Immature natural killer cell (primary cell): ENCODE measurements at regions not wholly inside any gene's neighbourhood (a gene's known extent, or its start where the extent isn't known, plus 50 kb on each side); places are given as distances from the start of the nearest gene placed in this dataset.

Source experiments
- DNase-seq, 3 donors: peaks; one replicate each; pipeline ENCODE4 v3.0.0; 2022; ENCODE audit warnings: mixed read lengths in 1 of 3
- H3K27ac Mint-ChIP-seq, 6 donors: one replicate each; pipeline ENCODE4 v1.8.0; 2020; ENCODE audit warnings: mixed read lengths in 6 of 6, mild to moderate bottlenecking in 5 of 6, inconsistent platforms in 4 of 6, moderate library complexity in 3 of 6
- H3K27me3 Mint-ChIP-seq, 3 donors: one replicate each; pipeline ENCODE4 v1.8.0; 2020 to 2021; ENCODE audit warnings: low read depth in 3 of 3, mild to moderate bottlenecking in 3 of 3, mixed read lengths in 3 of 3, moderate library complexity in 3 of 3, inconsistent platforms in 1 of 3
- H3K36me3 Mint-ChIP-seq, 3 donors: one replicate each; pipeline ENCODE4 v1.8.0; 2020; ENCODE audit warnings: mixed read lengths in 3 of 3, inconsistent platforms in 2 of 3, mild to moderate bottlenecking in 2 of 3
- H3K4me1 Mint-ChIP-seq, 2 donors: one replicate each; pipeline ENCODE4 v1.8.0; 2020; ENCODE audit warnings: inconsistent platforms in 2 of 2, mild to moderate bottlenecking in 2 of 2, mixed read lengths in 2 of 2, moderate library complexity in 1 of 2
- H3K4me3 Mint-ChIP-seq, 5 donors: one replicate each; pipeline ENCODE4 v1.8.0; 2020; ENCODE audit warnings: mild to moderate bottlenecking in 5 of 5, mixed read lengths in 5 of 5, inconsistent platforms in 3 of 5, moderate library complexity in 3 of 5
- H3K9me3 Mint-ChIP-seq, 6 donors: one replicate each; pipeline ENCODE4 v1.8.0; 2020; ENCODE audit warnings: mild to moderate bottlenecking in 6 of 6, mixed read lengths in 6 of 6, inconsistent platforms in 4 of 6, moderate library complexity in 3 of 6

GRCh38 chr9:103904242-103904641 is 189.9 kb upstream of the SMC2 start:
- H3K27ac Mint-ChIP-seq, result no peak overlapping the region
- no peak for DNase-seq
- no peak overlapping the region for H3K4me3 Mint-ChIP-seq
- H3K27me3 Mint-ChIP-seq, result no peaks in the 10 kb centered on the region
- H3K9me3 Mint-ChIP-seq, result peaks cover 0 to 9% (median 3%) of the 10 kb centered on the region in 6 donors
- no peaks in the 10 kb centered on the region for H3K4me1 Mint-ChIP-seq
- H3K36me3 Mint-ChIP-seq, result no peaks in the 10 kb centered on the region

GRCh38 chr9:103913899-103914298 is 180.2 kb upstream of the SMC2 start:
- no peak overlapping the region for H3K27ac Mint-ChIP-seq
- no peak for DNase-seq
- H3K27me3 Mint-ChIP-seq, result no peaks in the 10 kb centered on the region
- H3K4me1 Mint-ChIP-seq, result no peaks in the 10 kb centered on the region
- H3K9me3 Mint-ChIP-seq, result peaks cover 2 to 14% (median 5%) of the 10 kb centered on the region in 6 donors
- no peaks in the 10 kb centered on the region for H3K36me3 Mint-ChIP-seq
- H3K4me3 Mint-ChIP-seq, result no peak overlapping the region

- no peak overlapping the region for H3K4me3 Mint-ChIP-seq
- no peaks in the 10 kb centered on the region for H3K27me3 Mint-ChIP-seq
- peaks cover 0 to 25% (median 7%) of the 10 kb centered on the region in 6 donors for H3K9me3 Mint-ChIP-seq
- H3K4me1 Mint-ChIP-seq, result no peaks in the 10 kb centered on the region
- H3K36me3 Mint-ChIP-seq, result no peaks in the 10 kb centered on the region
- no peak overlapping the region for H3K27ac Mint-ChIP-seq
- DNase-seq, result no peak
Observed at GRCh38 chr9:103919605-103920209, 174.4 kb upstream of the SMC2 start.

GRCh38 chr9:103928442-103928841 is 165.7 kb upstream of the SMC2 start:
- no peaks in the 10 kb centered on the region for H3K27me3 Mint-ChIP-seq
- no peak overlapping the region for H3K4me3 Mint-ChIP-seq
- peaks cover 0 to 3% (median 0%) of the 10 kb centered on the region in 3 donors for H3K36me3 Mint-ChIP-seq
- no peaks in the 10 kb centered on the region for H3K4me1 Mint-ChIP-seq
- no peak overlapping the region for H3K27ac Mint-ChIP-seq
- no peak for DNase-seq
- H3K9me3 Mint-ChIP-seq, result peaks cover 0 to 5% (median 0%) of the 10 kb centered on the region in 6 donors

- H3K4me1 Mint-ChIP-seq, result no peaks in the 10 kb centered on the region
- no peak for DNase-seq
- H3K9me3 Mint-ChIP-seq, result peaks cover 0 to 13% (median 4%) of the 10 kb centered on the region in 6 donors
- no peaks in the 10 kb centered on the region for H3K36me3 Mint-ChIP-seq
- no peak overlapping the region for H3K4me3 Mint-ChIP-seq
- no peaks in the 10 kb centered on the region for H3K27me3 Mint-ChIP-seq
- H3K27ac Mint-ChIP-seq, result no peak overlapping the region
Observed at GRCh38 chr9:103941104-103941503, 153.0 kb upstream of the SMC2 start.

- H3K9me3 Mint-ChIP-seq, result peaks cover 0 to 20% (median 4%) of the 10 kb centered on the region in 6 donors
- H3K36me3 Mint-ChIP-seq, result no peaks in the 10 kb centered on the region
- H3K27me3 Mint-ChIP-seq, result no peaks in the 10 kb centered on the region
- no peak for DNase-seq
- H3K4me1 Mint-ChIP-seq, result no peaks in the 10 kb centered on the region
- no peak overlapping the region for H3K27ac Mint-ChIP-seq
- H3K4me3 Mint-ChIP-seq, result no peak overlapping the region
Observed at GRCh38 chr9:103942200-103942599, 151.9 kb upstream of the SMC2 start.

GRCh38 chr9:103942651-103943050 is 151.5 kb upstream of the SMC2 start:
- H3K4me1 Mint-ChIP-seq, result no peaks in the 10 kb centered on the region
- H3K27ac Mint-ChIP-seq, result no peak overlapping the region
- H3K36me3 Mint-ChIP-seq, result no peaks in the 10 kb centered on the region
- H3K4me3 Mint-ChIP-seq, result no peak overlapping the region
- no peak for DNase-seq
- H3K9me3 Mint-ChIP-seq, result peaks cover 0 to 20% (median 4%) of the 10 kb centered on the region in 6 donors
- no peaks in the 10 kb centered on the region for H3K27me3 Mint-ChIP-seq

GRCh38 chr9:103949096-103949495 is 145.0 kb upstream of the SMC2 start:
- H3K27me3 Mint-ChIP-seq, result no peaks in the 10 kb centered on the region
- H3K9me3 Mint-ChIP-seq, result peaks cover 1 to 27% (median 5%) of the 10 kb centered on the region in 6 donors
- H3K4me1 Mint-ChIP-seq, result no peaks in the 10 kb centered on the region
- no peak for DNase-seq
- H3K4me3 Mint-ChIP-seq, result no peak overlapping the region
- no peak overlapping the region for H3K27ac Mint-ChIP-seq
- no peaks in the 10 kb centered on the region for H3K36me3 Mint-ChIP-seq

GRCh38 chr9:103977163-103977562 is 116.9 kb upstream of the SMC2 start:
- no peaks in the 10 kb centered on the region for H3K4me1 Mint-ChIP-seq
- H3K27ac Mint-ChIP-seq, result no peak overlapping the region
- H3K27me3 Mint-ChIP-seq, result no peaks in the 10 kb centered on the region
- H3K36me3 Mint-ChIP-seq, result no peaks in the 10 kb centered on the region
- H3K4me3 Mint-ChIP-seq, result no peak overlapping the region
- no peak for DNase-seq
- H3K9me3 Mint-ChIP-seq, result peaks cover 0 to 23% (median 6%) of the 10 kb centered on the region in 6 donors

- Mint-ChIP-seq H3K4me1 (no peaks in the 10 kb centered on the region), H3K4me3 (no peak overlapping the region), H3K27me3 (no peaks in the 10 kb centered on the region), H3K27ac (no peak overlapping the region), H3K9me3 (peaks cover 0 to 17% (median 4%) of the 10 kb centered on the region in 6 donors), H3K36me3 (no peaks in the 10 kb centered on the region)
- no peak for DNase-seq
Observed at GRCh38 chr9:103978396-103978795, 115.7 kb upstream of the SMC2 start.

- DNase-seq, result no peak
- Mint-ChIP-seq H3K9me3 (peaks cover 0 to 30% (median 6%) of the 10 kb centered on the region in 6 donors), H3K27ac (no peak overlapping the region), H3K27me3 (peaks cover 0 to 2% (median 0%) of the 10 kb centered on the region in 3 donors), H3K4me1 (no peaks in the 10 kb centered on the region), H3K4me3 (no peak overlapping the region), H3K36me3 (no peaks in the 10 kb centered on the region)
Observed at GRCh38 chr9:103981912-103982311, 112.2 kb upstream of the SMC2 start.

GRCh38 chr9:103985077-103985476 is 109.0 kb upstream of the SMC2 start:
- DNase-seq, result no peak
- Mint-ChIP-seq H3K27ac (no peak overlapping the region), H3K9me3 (peaks cover 0 to 28% (median 3%) of the 10 kb centered on the region in 6 donors), H3K4me3 (no peak overlapping the region), H3K4me1 (no peaks in the 10 kb centered on the region), H3K36me3 (no peaks in the 10 kb centered on the region), H3K27me3 (peaks cover 0 to 2% (median 0%) of the 10 kb centered on the region in 3 donors)

GRCh38 chr9:103988821-103989220 is 105.3 kb upstream of the SMC2 start:
- Mint-ChIP-seq H3K4me1 (no peaks in the 10 kb centered on the region), H3K4me3 (no peak overlapping the region), H3K9me3 (peaks cover 0 to 33% (median 4%) of the 10 kb centered on the region in 6 donors), H3K27me3 (peaks cover 0 to 2% (median 0%) of the 10 kb centered on the region in 3 donors), H3K36me3 (no peaks in the 10 kb centered on the region), H3K27ac (no peak overlapping the region)
- DNase-seq, result no peak

- Mint-ChIP-seq H3K4me3 (no peak overlapping the region), H3K36me3 (no peaks in the 10 kb centered on the region)
Observed at GRCh38 chr9:103990311-103990710, 103.8 kb upstream of the SMC2 start.

GRCh38 chr9:103991001-103991400 is 103.1 kb upstream of the SMC2 start:
- Mint-ChIP-seq H3K4me3 (no peak overlapping the region), H3K4me1 (no peaks in the 10 kb centered on the region), H3K9me3 (peaks cover 0 to 12% (median 0%) of the 10 kb centered on the region in 6 donors), H3K27me3 (peaks cover 0 to 2% (median 0%) of the 10 kb centered on the region in 3 donors), H3K36me3 (no peaks in the 10 kb centered on the region), H3K27ac (no peak overlapping the region)
- DNase-seq, result no peak

More at GRCh38 chr9:103990311-103990710, 103.8 kb upstream of the SMC2 start:
- Mint-ChIP-seq H3K27ac (no peak overlapping the region), H3K4me1 (no peaks in the 10 kb centered on the region), H3K27me3 (peaks cover 0 to 2% (median 0%) of the 10 kb centered on the region in 3 donors), H3K9me3 (peaks cover 0 to 19% (median 3%) of the 10 kb centered on the region in 6 donors)
- no peak for DNase-seq
